HG03439 (cell line): ENCODE measurements at regions not wholly inside any gene's neighbourhood (a gene's known extent, or its start where the extent isn't known, plus 50 kb on each side); places are given as distances from the start of the nearest gene placed in this dataset.
A peak's percentile ranks its signal among the peaks of the same experiment; 100 is the strongest.

ENCODE experiments used
- ATAC-seq: cut with Tn5 transposase; IDR thresholded peaks from one replicate; pipeline ENCODE4 v1.9.1; 2021; ENCODE audit warnings: mild to moderate bottlenecking, moderate library complexity; ENCODE audit not compliant: unreplicated experiment

GRCh38 chr6:130314271-130314670 lies 51.5 kb upstream of the TMEM200A start:
- peak; percentile 64 for ATAC-seq

- ATAC-seq: no peak
Observed at GRCh38 chr6:130313206-130313605, 52.6 kb upstream of the TMEM200A start.

- no peak for ATAC-seq
Observed at GRCh38 chr6:130309028-130309427, 56.8 kb upstream of the TMEM200A start.

GRCh38 chr6:130307752-130308361 lies 58.0 kb upstream of the TMEM200A start:
- ATAC-seq: no peak

- ATAC-seq: no peak
Observed at GRCh38 chr6:130306377-130306776, 59.4 kb upstream of the TMEM200A start.

GRCh38 chr6:130303431-130303830 lies 62.4 kb upstream of the TMEM200A start:
- ATAC-seq: no peak

GRCh38 chr6:130298258-130298657 lies 67.6 kb upstream of the TMEM200A start:
- no peak for ATAC-seq

- ATAC-seq: no peak
Observed at GRCh38 chr6:130296854-130297253, 69.0 kb upstream of the TMEM200A start.

GRCh38 chr6:130293800-130294199 lies 71.0 kb upstream of the SAMD3 start:
- peak; percentile 66 for ATAC-seq

- no peak for ATAC-seq
Observed at GRCh38 chr6:130288065-130288464, 65.3 kb upstream of the SAMD3 start.

GRCh38 chr6:130282234-130282995 lies 59.7 kb upstream of the SAMD3 start:
- peak; percentile 64 for ATAC-seq

GRCh38 chr6:130276507-130276906 lies 53.8 kb upstream of the SAMD3 start:
- ATAC-seq: no peak

GRCh38 chr6:130274007-130274406 lies 51.3 kb upstream of the SAMD3 start:
- ATAC-seq: no peak
